WI38 (cell line): ENCODE measurements at regions not wholly inside any gene's neighbourhood (a gene's known extent, or its start where the extent isn't known, plus 50 kb on each side); places are given as distances from the start of the nearest gene placed in this dataset.

ENCODE experiments used
- H3K4me3 ChIP-seq: 2 replicates; pipeline ENCODE4 v1.5.1; 2011; ENCODE audit warnings: low read depth, mild to moderate bottlenecking, control low read depth, low read length
- TF ChIP-seq, protein P1 (sequence below): IDR thresholded peaks from 2 replicates; pipeline ENCODE4 v1.5.1; 2012; ENCODE audit warnings: low read depth, mild to moderate bottlenecking, control low read depth, low read length

DNA sequence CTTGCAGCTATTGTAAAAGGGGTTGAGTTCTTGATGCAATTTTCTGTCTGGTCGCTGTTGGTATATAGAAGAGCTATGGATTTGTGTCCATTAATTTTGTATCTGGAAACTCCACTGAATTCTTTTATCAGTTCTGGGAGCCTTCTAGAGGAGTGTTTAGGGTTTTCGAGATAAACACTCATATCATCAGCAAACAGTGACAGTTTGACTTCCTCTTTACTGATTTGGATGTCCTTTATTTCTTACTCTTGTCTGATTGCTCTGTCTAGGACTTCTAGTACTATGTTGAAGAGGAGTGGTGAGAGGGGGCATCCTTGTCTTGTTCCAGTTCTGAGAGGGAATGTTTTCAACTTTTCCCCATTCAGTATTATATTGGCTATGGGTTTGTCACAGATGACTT is 120.8 kb upstream of the SSTR4 start:
- TF ChIP-seq, protein P1, sequence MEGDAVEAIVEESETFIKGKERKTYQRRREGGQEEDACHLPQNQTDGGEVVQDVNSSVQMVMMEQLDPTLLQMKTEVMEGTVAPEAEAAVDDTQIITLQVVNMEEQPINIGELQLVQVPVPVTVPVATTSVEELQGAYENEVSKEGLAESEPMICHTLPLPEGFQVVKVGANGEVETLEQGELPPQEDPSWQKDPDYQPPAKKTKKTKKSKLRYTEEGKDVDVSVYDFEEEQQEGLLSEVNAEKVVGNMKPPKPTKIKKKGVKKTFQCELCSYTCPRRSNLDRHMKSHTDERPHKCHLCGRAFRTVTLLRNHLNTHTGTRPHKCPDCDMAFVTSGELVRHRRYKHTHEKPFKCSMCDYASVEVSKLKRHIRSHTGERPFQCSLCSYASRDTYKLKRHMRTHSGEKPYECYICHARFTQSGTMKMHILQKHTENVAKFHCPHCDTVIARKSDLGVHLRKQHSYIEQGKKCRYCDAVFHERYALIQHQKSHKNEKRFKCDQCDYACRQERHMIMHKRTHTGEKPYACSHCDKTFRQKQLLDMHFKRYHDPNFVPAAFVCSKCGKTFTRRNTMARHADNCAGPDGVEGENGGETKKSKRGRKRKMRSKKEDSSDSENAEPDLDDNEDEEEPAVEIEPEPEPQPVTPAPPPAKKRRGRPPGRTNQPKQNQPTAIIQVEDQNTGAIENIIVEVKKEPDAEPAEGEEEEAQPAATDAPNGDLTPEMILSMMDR: no peak
- no peak overlapping the region for H3K4me3 ChIP-seq

DNA sequence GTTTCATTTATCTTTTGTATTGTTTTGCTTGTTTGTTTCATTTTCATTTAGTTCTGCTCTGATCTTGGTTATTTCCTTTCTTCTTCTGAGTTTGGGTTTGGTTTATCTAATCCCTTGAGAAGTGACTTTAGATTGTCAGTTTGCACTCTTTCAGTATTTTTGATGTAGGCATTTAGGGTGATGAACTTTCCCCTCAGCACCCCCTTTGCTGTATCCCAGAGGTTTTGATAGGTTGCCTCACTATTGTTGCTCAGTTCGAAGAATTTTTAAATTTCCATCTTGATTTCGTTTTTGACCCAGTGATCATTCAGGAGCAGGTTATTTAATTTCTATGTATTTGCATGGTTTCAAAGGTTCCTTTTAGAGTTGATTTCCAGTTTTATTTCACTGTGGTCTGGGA is 119.6 kb upstream of the SSTR4 start:
- H3K4me3 ChIP-seq: no peak overlapping the region
- TF ChIP-seq, protein P1: no peak

DNA sequence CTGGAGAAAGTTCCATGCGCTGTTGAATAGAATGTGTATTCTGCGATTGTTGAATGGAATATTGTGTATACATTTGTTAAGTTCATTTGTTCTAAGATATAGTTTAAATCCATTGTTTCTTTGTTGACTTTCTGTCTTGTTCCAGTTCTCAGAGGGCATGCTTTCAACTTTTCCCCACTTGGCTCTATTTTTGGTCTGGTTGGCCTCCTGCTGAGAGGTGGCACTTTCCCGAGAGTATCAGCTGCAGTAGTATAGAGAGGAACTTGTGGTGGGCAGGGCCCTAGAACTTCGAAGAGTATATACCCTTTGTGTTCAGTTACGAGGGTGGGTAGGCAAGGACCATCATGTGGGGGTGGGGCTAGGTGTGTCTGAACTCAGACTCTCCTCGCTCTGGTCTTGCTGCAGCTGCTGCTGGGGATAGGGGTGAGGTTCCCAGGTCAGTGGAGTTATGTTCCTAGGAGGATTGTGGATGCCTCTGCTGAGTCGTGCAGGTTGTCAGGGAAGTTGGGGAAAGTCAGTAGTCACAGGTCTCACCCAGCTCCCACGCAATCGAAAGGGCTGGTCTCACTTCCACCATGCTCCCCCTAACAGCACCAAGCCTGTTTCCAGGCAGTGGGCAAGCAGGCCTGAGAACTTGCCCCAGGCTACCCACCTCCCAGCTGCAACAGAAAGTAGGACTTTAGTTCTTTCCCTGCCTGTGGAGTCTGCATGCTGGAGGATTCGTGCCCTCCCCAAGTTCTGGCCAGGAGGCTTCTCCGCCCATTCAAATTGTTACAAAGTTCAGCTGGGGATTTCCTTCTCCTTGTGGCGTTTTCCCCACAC is 118.9 kb upstream of the SSTR4 start:
- TF ChIP-seq, protein P1: no peak
- no peak overlapping the region for H3K4me3 ChIP-seq

DNA sequence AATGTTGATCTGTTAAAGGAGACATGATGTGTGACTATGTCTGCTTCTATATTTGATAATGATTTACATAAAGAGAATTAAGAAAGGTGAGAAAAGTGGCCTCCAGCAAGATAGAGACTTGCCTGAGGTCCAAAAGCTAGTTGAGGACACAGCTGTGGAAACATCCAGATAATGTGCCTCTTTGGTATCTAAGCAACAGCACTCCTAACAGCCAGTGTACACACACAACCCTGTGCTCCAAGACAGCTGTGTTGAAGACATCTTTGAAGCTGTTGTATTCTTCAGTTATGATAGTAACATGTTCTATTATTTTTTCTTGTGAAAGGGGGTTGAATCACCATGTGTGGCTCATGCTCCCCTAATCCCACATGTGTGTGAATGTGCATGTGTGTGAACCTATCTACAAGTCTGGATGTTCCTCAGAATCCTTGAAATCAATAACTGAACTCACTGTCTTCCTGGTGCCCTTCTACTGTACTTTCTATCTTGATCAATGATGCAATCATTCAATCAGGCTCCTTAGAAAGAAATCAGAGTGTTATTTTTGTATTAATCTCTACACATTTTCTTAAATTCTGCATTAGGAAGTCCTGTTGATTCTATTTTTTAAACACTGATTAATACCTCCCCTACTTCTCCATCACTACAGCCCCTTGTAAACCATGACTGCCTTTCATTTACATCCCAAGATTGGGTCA is 116.7 kb upstream of the SSTR4 start:
- TF ChIP-seq, protein P1: no peak
- no peak overlapping the region for H3K4me3 ChIP-seq

DNA sequence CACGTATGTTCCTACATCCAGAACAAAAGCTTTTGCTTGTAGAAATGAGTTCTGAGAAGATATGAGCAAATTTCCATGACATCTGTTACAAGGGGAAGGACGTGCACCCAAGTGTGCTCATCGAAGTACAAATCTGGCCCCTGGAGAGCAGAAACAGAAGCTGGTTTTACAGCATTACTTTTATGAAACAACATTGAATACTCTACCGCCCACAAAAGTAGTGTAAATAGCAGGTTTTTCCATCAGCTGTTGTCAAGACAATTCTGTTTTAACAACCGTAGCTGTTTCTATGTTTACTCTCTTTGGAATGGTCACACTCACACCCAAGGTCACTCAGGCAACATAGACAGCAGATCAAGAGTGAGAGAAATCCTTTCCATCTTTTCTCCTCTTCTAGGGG is 114.2 kb upstream of the SSTR4 start:
- H3K4me3 ChIP-seq: no peak overlapping the region
- TF ChIP-seq, protein P1: no peak

DNA sequence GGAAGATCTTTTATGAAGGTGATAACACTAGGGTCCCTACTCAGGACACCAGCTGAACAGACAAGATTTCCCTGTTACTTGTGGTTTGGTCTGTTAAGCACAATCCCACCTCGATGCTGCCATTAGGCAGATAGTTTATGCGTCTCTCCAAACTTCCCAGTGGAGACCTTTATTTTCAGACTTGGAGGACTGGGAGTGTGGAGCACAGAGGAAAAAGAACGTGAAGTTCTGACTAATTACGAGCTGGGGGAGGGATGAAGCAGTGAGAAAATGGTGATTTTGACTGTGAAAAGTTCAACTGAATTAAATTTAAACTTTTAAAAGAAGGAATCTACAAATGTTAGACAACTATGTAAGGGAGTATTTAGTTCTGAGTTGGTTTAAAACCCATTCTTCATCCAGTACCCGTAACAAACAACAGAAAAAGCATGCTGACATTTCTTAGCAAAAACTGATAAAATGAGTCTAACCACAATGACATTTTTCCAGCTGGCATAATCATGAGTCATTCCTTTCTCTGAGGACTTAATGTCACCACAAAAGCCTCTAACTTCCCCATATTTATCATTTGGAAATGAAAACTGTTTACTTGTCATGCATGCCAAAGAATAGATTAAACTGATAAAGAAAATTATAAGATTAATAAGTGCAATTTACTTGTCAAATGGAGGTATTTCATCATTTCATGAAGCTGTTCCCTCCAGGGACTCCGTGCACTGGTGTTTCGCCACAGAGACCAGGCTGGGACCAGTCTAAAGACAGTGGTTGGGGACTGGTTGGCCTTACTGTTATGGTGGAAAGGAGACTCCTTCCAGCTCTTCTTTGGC is 113.3 kb upstream of the SSTR4 start:
- TF ChIP-seq, protein P1: no peak
- no peak overlapping the region for H3K4me3 ChIP-seq

DNA sequence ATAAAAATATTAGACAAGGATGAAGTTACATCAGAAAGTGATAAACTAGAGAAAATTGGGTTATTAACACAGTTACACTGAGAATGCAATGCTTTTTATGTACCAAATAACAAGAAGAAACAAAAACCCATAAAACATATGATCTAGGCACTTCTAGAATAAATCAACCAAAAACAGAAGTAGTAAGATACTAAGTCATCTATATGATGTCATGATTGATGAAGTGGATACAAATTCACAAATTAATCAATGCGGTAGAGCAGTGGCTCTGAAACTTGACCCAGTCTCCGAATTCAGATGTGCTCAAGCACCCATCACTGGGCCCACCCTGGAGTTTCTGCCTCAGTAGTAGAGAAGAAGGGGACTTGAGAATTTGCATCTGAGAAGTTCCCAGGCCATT is 112.1 kb upstream of the SSTR4 start:
- TF ChIP-seq, protein P1: no peak
- no peak overlapping the region for H3K4me3 ChIP-seq
